Cerebellar cortex (tissue), 1 donor: ENCODE measurements at regions not wholly inside any gene's neighbourhood (a gene's known extent, or its start where the extent isn't known, plus 50 kb on each side); places are given as distances from the start of the nearest gene placed in this dataset.

ENCODE experiments used
- DNase-seq: peaks from one replicate; pipeline ENCODE4 v3.0.0-alpha.2; 2015; ENCODE audit warnings: low spot score

DNA sequence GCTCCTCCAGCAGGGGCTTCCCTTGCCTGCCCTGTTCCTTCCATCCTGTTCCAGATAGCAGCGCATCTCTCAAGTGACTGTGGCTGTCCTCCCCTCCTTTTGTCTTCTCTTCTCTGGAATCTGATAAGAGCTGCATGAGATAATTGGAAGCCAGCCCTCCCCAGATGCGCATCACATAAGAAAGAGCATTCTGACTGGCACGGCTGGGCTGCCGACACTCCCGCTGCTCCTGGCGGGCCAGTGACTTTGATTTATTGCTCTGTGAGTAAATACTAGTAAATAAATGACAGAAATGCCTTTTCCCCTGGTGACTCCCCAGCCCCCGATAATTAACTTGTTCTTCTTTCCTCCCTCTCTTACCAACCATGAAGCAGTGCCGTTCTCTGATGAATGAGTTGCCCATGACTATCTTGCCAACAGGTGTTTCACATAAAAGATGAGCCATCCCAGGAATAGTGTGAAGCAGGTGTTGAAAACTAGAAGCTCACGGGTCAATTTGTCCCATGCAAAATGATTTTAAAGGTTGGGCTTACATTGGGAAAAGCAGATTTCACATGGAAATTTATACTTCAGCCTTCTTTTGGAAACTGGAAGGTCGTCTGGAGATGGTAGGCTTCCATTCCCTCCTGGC is 212.3 kb downstream of the ERCC6L2 start:
- DNase-seq: no peak

DNA sequence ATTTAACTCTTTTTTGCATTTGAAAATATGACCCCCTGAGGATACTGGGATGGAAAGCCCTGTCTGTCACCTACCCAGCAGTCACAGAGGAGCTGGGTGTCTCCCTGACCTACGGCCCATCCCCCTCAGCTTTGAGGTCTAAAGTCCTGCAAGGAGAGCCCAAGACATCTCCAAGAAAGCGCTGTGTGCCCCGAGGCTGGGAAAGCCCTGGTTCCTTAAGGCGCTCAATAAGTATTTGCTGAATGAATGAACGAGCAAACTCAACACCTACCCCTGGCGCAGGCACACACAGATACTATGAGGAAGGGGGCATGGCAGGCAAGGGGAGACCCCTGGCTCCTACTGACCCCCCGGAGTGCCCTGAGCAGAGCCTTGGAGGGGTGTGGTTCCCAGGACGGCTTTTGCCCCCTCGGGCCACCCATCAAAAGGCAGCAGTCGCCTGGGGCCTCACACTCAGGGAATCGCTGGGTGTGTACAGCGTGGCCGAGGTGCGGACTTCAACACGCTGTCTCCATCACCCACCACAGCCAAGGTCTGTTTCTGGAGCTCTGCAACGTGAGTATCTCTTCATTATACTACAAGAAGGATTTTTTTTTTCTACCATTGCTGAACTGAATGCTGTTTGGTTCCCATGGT is 211.6 kb downstream of the ERCC6L2 start:
- DNase-seq: no peak

DNA sequence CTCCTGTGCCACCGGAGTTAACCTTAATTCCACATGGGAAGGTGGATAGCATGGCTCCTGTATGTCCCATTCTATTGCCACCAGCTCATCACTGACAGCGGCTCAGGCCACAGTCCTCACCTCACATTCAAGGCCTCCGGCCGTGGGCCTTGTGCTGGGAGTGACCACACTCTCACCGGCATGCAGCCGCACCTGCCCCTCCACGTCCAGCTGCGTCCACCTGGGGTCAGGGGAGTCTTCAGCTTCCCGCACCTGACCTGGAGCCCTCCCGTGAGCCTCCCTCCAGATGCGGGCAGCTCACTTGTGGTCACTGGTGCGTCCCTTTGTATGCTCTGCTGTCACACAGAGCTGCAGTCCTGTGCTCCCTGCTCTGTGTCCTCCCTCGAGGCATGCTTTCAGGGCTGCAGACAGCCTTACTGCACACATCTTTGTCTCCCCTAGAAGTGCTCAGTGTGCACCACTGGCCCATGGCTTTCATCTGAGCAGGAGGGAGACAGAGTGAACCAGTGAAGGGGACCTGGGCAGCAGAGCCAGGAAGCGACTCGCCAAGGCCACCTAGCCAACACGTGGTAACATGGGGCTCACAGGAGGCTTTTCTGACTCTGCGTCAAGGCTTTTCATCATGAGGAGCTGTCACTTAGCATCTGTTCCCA is 210.1 kb downstream of the ERCC6L2 start:
- no peak for DNase-seq

- no peak for DNase-seq
Observed at GRCh38 chr9:96084331-96084734, 208.8 kb downstream of the ERCC6L2 start.

DNA sequence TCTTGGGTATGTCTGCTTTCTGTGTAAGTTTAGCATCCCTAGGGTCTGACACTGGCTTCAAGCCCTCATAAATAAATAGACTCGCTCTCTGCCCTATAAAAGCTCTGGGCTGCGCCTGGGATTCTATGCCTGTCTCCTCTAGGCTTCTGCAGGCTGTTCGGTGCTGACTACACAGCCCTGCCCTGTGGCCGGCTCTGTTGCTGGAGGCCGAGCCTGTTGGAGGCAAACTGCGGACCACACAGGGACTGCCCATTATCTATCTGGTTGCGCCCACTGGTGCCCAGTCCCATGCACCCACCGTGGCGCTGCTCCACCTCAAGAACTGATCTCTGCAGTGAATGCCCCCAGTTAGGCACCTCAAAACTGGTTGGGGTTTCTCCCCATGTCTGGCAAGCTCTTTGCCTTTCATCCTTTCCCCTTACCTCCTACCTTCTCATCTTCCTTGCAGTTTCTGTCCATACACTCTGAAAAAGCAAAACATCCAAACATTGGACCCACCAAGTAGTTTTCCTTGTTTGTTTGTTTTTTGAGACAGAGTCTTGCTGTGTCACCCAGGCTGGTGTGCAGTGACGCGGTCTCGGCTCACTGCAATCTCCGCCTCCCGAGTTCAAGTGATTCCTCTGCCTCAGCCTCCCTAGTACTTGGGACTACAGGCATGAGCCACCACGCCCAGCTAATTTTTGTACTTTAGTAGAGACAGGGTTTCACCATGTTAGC is 207.2 kb downstream of the ERCC6L2 start:
- no peak for DNase-seq

GRCh38 chr9:96080364-96080763 is 204.9 kb downstream of the ERCC6L2 start:
- DNase-seq: no peak

DNA sequence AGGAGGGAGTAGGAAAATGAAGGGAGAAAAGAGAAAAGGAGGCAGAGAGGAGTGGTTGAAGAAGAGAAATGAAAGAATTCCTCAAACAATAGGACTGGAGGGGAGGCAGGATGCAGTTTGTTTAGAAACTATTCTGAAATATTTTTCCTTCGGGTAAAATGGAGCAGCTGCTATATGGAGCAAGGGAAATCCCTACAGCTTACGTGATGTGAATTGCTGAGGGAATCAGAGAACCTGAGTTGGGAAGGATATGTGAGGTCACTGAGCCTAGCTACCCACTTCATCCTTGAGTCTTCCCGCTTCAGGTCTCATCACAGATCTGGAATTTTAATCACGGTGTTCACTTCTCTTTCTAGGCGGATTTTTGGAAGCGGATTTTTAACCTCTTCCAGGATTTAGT is 204.3 kb downstream of the ERCC6L2 start:
- no peak for DNase-seq

GRCh38 chr9:96078897-96079490 is 203.5 kb downstream of the ERCC6L2 start:
- no peak for DNase-seq

DNA sequence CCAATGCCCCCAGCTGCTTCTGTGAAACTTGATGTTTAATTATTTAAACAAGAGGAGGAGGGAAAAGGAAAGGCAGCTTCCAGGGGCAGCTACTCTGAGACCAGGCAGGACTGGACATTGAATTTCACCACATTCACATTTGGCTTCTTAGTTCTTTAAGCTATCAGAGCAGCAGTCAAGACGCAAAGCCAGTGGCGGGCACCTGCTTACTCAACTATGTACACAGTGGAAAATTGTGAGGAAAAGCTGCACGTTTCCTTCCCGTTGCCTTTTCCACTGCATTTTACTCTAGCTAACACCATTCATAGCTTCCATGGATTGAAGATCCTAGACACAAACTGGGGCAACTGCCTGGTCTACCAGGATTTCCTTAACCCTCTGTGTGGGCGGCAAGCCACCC is 200.3 kb downstream of the ERCC6L2 start:
- DNase-seq: no peak

GRCh38 chr9:96075111-96075510 is 199.6 kb downstream of the ERCC6L2 start:
- DNase-seq: no peak

DNA sequence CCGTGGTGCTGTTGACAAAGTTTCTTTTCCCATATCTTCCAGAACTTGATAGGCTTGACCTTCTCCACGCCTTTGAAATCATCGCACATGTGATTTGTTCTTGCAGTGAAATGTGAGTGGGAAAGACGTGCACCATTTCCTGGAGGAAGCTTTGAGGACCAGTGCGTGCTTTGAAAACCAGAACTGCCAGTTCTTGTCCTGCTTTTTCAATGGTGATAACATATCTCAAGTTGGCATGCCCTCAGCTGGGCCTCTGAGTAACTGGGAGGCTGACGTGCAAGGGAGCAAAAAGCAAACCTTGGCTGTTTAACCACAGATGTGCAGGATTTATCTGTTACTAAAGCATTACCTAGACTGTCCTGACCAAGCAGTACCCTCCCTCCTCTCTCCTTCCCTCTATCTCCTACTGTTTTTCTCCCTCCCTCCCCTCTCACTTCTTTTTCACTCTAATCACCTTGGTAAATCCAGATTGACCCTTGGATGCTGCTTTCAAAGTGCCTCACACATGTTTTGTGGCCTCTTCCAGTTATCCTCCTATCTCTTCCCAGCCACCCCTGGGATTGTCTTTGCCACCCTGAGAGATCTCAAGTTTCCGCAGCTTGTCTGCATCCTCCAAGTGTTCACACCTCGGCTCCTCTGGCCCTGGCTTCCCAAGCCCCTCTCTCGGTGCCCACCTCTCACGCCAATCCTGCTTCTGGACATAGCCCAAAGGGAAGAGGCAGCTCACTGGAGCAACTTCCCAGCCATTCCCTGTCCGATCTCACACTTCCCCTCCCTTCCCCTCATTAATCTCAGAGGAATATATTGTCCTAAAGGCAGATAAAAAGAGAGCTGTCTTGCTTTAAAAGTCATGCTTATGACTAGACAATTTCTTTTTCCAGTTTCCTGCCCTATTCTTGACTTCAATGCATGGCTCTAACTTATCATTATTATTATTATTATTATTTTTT is 198.3 kb downstream of the ERCC6L2 start:
- DNase-seq: no peak

DNA sequence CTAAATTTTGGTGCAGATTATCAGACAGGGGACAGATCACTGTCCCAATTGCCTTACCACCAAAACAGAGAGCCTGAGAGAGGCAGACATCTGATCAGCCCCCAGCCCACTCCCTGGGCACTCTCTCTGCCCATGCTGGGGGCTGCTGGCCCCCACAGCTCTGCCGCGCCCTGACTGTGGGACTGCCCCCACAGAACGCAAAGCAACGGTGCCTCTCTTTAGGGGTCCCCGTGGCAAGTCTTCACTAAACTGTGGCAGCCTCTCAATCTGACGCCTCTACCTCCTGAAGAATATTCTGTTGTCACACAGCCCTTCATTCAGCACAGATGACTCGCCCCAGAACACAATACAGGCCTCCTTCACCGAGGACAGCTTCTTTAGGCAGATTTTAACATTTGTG is 197.4 kb downstream of the ERCC6L2 start:
- DNase-seq: no peak

GRCh38 chr9:96071815-96072124 is 196.3 kb downstream of the ERCC6L2 start:
- DNase-seq: no peak

DNA sequence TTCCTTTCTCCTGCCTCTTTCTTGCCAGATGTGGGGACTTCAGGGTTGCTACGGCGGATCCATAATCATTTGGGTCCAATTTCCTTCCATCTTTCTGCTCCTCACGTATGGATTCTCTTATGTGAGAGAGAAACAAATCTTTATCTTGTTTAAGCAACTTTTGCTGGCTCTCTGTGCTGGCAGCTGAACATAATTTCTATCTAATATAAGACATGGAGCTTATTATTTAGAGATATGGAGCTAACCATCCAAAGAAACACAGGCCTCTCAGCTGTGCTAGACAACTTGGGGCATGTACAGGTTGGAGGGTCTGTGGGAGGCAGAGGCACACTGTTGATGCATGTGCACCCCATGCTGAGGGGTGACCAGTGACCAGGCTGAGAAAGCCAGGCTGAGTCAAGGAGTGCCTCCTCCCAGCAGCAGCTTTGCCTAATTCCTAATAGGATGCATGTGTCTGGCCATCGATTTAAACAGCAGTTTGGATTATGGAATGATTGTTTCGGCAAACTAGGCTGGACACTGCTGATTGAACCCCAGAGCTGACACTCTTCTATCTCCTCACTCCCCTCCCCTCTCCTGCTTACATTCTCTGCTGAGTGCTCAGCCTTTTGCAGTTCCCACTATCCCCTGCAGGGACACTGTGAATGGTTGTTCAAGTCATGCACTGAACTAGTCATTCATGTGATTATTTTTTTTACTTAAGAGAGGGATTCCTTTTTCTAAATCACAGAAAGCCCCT is 195.8 kb downstream of the ERCC6L2 start:
- peak; percentile 24 for DNase-seq

- no peak for DNase-seq
Observed at GRCh38 chr9:96069629-96070220, 194.2 kb downstream of the ERCC6L2 start.

DNA sequence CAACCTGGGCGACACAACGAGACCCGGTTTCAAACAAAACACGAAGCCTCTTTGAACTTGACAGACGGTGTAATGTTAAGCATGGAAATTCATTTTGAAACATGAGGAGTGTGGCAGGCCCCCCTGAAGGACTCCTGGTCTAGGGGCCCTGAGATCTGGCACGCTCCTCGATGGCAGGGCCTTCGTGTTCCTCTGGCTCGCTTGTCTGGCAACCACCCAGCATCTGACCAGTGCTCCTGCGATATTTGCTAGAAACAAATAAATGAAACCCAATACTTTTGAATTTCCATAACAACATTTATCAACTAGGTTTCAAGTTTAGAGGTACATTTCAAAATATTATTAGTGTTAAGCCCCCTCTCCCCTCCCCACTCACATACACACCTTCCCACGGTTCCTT is 193.0 kb downstream of the ERCC6L2 start:
- DNase-seq: no peak

DNA sequence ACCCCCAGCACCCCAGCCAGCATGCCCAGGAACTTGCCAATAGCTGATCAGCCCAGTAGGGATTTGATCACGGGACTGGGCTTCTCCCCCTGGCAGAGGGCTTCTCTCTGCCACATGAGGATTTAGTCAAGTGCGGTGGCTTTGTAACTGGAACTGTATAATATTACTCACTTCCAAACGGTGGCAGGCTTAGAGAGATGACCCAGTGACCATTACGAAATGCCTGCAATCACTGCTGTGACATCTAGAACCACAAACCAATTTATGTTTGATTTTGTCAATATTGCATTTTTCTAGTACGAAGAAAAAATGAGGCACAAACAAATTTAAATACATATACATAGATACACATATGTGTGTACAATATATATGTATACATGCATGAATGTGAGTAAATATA is 192.1 kb downstream of the ERCC6L2 start:
- DNase-seq: no peak

DNA sequence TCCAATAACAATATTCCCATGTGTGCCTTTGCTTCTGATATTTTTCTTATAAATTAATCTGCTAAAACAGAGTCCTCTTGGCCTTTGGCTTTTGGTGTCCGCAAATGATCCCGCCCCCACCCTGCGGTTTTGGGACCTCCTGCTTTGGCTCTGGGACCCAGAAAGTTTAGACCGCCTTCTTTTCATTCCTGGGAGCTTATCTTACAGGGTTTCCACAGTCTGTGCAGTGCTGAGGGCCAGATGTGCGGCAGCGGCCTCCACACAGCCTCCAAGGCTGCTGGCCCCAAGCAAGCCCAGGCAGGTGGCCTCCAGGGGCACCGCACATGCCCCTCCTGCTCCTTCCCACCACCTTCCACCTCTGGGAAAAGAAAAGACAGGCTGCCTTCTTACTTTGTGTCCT is 191.5 kb downstream of the ERCC6L2 start:
- no peak for DNase-seq

GRCh38 chr9:96065482-96066251 is 190.2 kb downstream of the ERCC6L2 start:
- no peak for DNase-seq
